PC-9 (cell line): ENCODE measurements at regions not wholly inside any gene's neighbourhood (a gene's known extent, or its start where the extent isn't known, plus 50 kb on each side); places are given as distances from the start of the nearest gene placed in this dataset.
"Not testable (repeated sequence)": the region's sequence is repeated elsewhere in the genome, so short reads cannot be mapped to it uniquely, and the experiment has no call there.

Experiments used
- BruUV-seq: library from RNA; stranded (reverse); fragments of 400-500 nt; replicated peaks from 2 replicates; lab custom pipeline; 2021; lab: Mats Ljungman, UMichigan
- CTCF ChIA-PET: fragments of 300-600 bp; sonication (Branson Sonifier 250); formaldehyde crosslinking; loops from one replicate; lab custom pipeline; 2022; ENCODE audit warnings: antibody characterized with exemption; lab: Charles Lee
- POLR2A ChIA-PET: fragments of 300-600 bp; sonication (Branson Sonifier 250); formaldehyde crosslinking; loops from one replicate; lab custom pipeline; 2022; ENCODE audit warnings: antibody characterized with exemption; ENCODE audit not compliant: unreplicated experiment; lab: Charles Lee
- DNase-seq, 2 experiments: peaks; one replicate each; pipeline versions ENCODE4 v3.0.0 to v3.0.0-alpha.2; 2015 to 2022; ENCODE audit warnings: mixed read lengths in 1 of 2
- H2AFZ ChIP-seq: fragments of 200-600 bp; sonication (generic); 2 replicates; pipeline ENCODE4 v1.8.1; 2017; ENCODE audit warnings: antibody characterized with exemption
- H3F3A ChIP-seq: fragments of 200-600 bp; sonication (generic); 2 replicates; pipeline ENCODE4 v1.8.1; 2017; ENCODE audit warnings: antibody characterized with exemption, mild to moderate bottlenecking, low read depth; ENCODE audit not compliant: insufficient read depth
- H3K27ac ChIP-seq: fragments of 200-600 bp; sonication (generic); 2 replicates; pipeline ENCODE4 v1.6.1; 2016; ENCODE audit warnings: mixed run types
- H3K27me3 ChIP-seq: fragments of 200-600 bp; sonication (generic); 2 replicates; pipeline ENCODE4 v1.6.1; 2016; ENCODE audit warnings: low read depth, mixed run types; ENCODE audit not compliant: insufficient read depth
- H3K36me3 ChIP-seq: fragments of 200-600 bp; sonication (generic); 2 replicates; pipeline ENCODE4 v1.6.1; 2016; ENCODE audit warnings: low read depth, mixed run types
- H3K4me1 ChIP-seq: fragments of 200-600 bp; sonication (generic); replicated peaks from 2 replicates; pipeline ENCODE4 v1.6.1; 2016; ENCODE audit warnings: mixed run types; ENCODE audit not compliant: insufficient read depth
- H3K4me2 ChIP-seq: fragments of 200-600 bp; sonication (generic); 2 replicates; pipeline ENCODE4 v1.6.1; 2017; ENCODE audit warnings: mixed run types
- H3K4me3 ChIP-seq: fragments of 200-600 bp; sonication (generic); 2 replicates; pipeline ENCODE4 v1.6.1; 2016; ENCODE audit warnings: mixed run types
- H3K79me2 ChIP-seq: fragments of 200-600 bp; sonication (generic); 2 replicates; pipeline ENCODE4 v1.6.1; 2017; ENCODE audit warnings: low read depth, mixed run types
- H3K9me2 ChIP-seq: fragments of 200-600 bp; sonication (generic); 2 replicates; pipeline ENCODE4 v1.8.1; 2017; ENCODE audit warnings: mild to moderate bottlenecking; ENCODE audit not compliant: insufficient read depth
- H3K9me3 ChIP-seq: fragments of 200-600 bp; sonication (generic); 2 replicates; pipeline ENCODE4 v1.8.1; 2016; ENCODE audit warnings: low read depth; ENCODE audit not compliant: insufficient read depth
- H4K20me1 ChIP-seq: fragments of 200-600 bp; sonication (generic); 2 replicates; pipeline ENCODE4 v1.8.1; 2017; ENCODE audit not compliant: insufficient read depth
- EZH2 ChIP-seq: fragments of 200-600 bp; sonication (generic); IDR thresholded peaks from 2 replicates; pipeline ENCODE4 v1.8.0; 2017; ENCODE audit warnings: antibody characterized with exemption, low read depth
- intact Hi-C: fragments of 100-400 bp; cut with micrococcal nuclease; formaldehyde crosslinking; loops from one replicate; pipeline ENCODE4 v1.10.0; 2022; ENCODE audit not compliant: unreplicated experiment
- TF ChIP-seq, protein P1 (sequence below): fragments of 200-600 bp; sonication (generic); conservative IDR thresholded peaks from 2 replicates; pipeline ENCODE4 v1.6.1; 2017; ENCODE audit warnings: mixed run types, antibody characterized with exemption, mild to moderate bottlenecking, moderate library complexity

DNA sequence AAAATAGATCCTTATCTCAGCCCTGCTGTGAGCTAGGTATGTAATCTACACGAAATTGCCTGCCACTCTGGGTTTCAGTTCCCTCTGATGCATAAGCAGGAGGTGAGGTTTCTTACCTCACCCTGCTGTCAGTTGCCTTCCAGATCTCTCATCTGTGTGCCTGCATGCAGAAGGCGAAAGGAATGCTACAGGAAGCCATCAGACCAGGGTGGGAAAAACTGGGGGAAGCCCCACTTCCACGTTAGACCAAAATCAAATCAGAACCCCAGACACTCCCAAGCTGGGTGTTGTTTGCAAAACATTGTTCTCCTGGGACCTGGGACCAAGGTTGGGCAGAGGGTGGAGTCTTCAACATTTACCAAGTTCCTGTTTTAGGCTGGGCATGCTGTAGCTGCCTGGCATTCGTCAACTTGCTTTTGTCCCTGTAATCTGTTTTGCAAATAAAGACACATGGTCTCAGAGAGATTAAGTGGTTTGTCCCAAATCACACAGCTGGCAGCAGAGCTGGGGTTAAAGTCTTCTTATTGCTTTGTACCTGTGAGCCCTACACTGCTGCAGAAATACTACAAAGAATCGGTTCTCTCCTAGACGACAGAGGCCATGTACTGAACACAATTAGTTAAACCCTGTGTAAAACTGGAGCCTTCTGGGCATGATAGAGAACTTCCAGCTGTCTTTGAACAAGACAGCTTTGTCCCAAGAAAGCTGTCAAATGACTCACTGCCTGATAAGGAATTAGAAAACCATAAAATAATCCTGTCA, 389.7 kb upstream of the RUNX1 start:
- TF ChIP-seq, protein P1, sequence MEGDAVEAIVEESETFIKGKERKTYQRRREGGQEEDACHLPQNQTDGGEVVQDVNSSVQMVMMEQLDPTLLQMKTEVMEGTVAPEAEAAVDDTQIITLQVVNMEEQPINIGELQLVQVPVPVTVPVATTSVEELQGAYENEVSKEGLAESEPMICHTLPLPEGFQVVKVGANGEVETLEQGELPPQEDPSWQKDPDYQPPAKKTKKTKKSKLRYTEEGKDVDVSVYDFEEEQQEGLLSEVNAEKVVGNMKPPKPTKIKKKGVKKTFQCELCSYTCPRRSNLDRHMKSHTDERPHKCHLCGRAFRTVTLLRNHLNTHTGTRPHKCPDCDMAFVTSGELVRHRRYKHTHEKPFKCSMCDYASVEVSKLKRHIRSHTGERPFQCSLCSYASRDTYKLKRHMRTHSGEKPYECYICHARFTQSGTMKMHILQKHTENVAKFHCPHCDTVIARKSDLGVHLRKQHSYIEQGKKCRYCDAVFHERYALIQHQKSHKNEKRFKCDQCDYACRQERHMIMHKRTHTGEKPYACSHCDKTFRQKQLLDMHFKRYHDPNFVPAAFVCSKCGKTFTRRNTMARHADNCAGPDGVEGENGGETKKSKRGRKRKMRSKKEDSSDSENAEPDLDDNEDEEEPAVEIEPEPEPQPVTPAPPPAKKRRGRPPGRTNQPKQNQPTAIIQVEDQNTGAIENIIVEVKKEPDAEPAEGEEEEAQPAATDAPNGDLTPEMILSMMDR, result no peak
- no peak for TF ChIP-seq EZH2
- intact Hi-C loops, result no loop called here
- Histone ChIP-seq H3K4me2 (no peak overlapping the region), H3K27me3 (no peaks in the 10 kb centered on the region), H3K9me3 (0 out of 2 replicates have a peak, but pooled peaks cover 3% of the 10 kb centered on the region), H3F3A (no peaks in the 10 kb centered on the region), H4K20me1 (no peaks in the 10 kb centered on the region), H3K36me3 (no peaks in the 10 kb centered on the region), H3K79me2 (no peaks in the 10 kb centered on the region), H3K4me1 (no peaks in the 10 kb centered on the region), H3K9me2 (no peaks in the 10 kb centered on the region), H3K4me3 (no peak overlapping the region), H2AFZ (no peak overlapping the region), H3K27ac (no peak overlapping the region)
- CTCF ChIA-PET, result no interaction called here
- no TSS peak for BruUV-seq
- no peak for DNase-seq
- POLR2A ChIA-PET, result interaction anchor here (0.7 kb wide), 1 partner anchor 233 kb away, joined by 4 read pairs; no protein-coding TSS in a partner anchor

DNA sequence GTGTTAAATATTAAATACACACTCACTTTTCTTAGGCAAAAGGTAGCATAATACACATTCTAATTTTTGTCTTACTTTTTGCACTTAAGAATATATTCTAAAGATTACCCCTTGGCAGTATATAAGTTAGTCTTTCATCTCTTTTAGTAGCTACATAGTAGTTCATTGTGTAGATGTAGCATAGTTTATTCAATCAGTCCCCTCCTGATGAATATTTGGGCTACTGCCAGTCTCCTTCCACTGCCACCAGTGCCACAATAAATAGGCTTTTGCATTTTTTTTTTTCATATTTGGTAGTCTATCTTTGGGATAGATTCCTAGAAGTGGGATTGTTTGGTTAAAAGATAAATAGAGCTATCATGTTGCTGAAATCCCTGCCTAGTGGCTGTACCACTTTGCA, 388.8 kb upstream of the RUNX1 start:
- BruUV-seq, result no TSS peak
- H2AFZ ChIP-seq, result no peak overlapping the region
- no peak overlapping the region for H3K4me2 ChIP-seq
- ChIA-PET POLR2A (interaction anchor here (0.7 kb wide), 1 partner anchor 232 kb away, joined by 4 read pairs; no protein-coding TSS in a partner anchor), CTCF (interaction anchor here (0.5 kb wide), 1 partner anchor 495 kb away, joined by 3 read pairs; no protein-coding TSS in a partner anchor)
- no peaks in the 10 kb centered on the region for H3K27me3 ChIP-seq
- no peaks in the 10 kb centered on the region for H3K9me2 ChIP-seq
- no peaks in the 10 kb centered on the region for H3K36me3 ChIP-seq
- H3K27ac ChIP-seq, result no peak overlapping the region
- TF ChIP-seq, protein P1, result no peak
- TF ChIP-seq EZH2, result no peak
- H3F3A ChIP-seq, result no peaks in the 10 kb centered on the region
- H4K20me1 ChIP-seq, result no peaks in the 10 kb centered on the region
- no peak for DNase-seq
- 0 out of 2 replicates have a peak, but pooled peaks cover 3% of the 10 kb centered on the region for H3K9me3 ChIP-seq
- no peak overlapping the region for H3K4me3 ChIP-seq
- no peaks in the 10 kb centered on the region for H3K79me2 ChIP-seq
- intact Hi-C loops, result no loop called here
- no peaks in the 10 kb centered on the region for H3K4me1 ChIP-seq

DNA sequence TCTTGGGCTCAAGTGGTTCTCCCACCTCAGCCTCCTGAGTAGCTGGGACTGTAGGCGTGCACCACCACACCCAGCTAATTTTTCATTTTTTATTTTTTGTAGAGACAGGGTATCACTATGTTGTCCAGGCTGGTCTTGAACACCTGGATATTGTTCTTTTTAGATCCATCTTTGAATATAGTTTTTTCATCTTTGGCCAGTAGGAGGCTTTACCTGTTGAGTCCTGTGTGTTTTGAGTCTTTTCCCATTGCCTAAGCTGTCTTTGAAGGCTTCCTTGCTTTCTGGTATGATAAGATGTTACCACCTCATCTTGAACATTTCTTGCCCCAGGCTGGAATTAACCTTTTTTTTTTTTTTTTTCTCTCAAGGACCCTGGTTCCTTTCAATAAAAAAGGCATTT, 387.8 kb upstream of the RUNX1 start:
- H3K9me2 ChIP-seq, result no peaks in the 10 kb centered on the region
- no peak overlapping the region for H3K27ac ChIP-seq
- no peaks in the 10 kb centered on the region for H4K20me1 ChIP-seq
- intact Hi-C loops, result no loop called here
- ChIA-PET CTCF (no interaction called here), POLR2A (interaction anchor here (0.7 kb wide), 1 partner anchor 56 kb away, joined by 5 read pairs; no protein-coding TSS in a partner anchor)
- H3K4me1 ChIP-seq, result no peaks in the 10 kb centered on the region
- H3K36me3 ChIP-seq, result no peaks in the 10 kb centered on the region
- H3K4me3 ChIP-seq, result no peak overlapping the region
- no peaks in the 10 kb centered on the region for H3K27me3 ChIP-seq
- 0 out of 2 replicates have a peak, but pooled peaks cover 3% of the 10 kb centered on the region for H3K9me3 ChIP-seq
- no peak overlapping the region for H2AFZ ChIP-seq
- no peaks in the 10 kb centered on the region for H3K79me2 ChIP-seq
- TF ChIP-seq, protein P1, result no peak
- TF ChIP-seq EZH2, result no peak
- no peak for DNase-seq
- BruUV-seq, result no TSS peak
- H3K4me2 ChIP-seq, result no peak overlapping the region
- no peaks in the 10 kb centered on the region for H3F3A ChIP-seq

DNA sequence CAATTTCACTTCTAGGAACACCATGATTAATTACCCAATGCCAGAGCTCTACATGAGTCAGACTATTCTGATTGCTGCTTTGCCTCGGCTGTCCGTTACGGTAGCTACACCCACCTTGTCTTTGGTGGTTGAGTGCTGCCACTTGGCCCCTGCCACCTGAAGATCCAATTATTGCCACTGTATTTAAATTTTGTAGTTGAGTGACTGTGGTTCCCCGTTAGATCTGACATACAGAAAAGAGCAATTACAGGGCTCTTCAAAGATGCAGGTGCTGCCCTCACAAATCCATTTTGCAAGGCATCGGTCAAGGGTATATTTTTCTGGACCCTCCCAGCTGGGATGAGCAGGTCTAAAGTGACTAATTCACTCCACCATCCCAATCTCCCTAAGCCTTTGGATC, 383.5 kb upstream of the RUNX1 start:
- H3K4me3 ChIP-seq, H3K9me3 ChIP-seq, H3K27me3 ChIP-seq, POLR2A ChIA-PET, BruUV-seq, H4K20me1 ChIP-seq, H3K4me2 ChIP-seq, H3F3A ChIP-seq, CTCF ChIA-PET, H3K9me2 ChIP-seq, H3K36me3 ChIP-seq, H3K4me1 ChIP-seq, intact Hi-C loops, H3K27ac ChIP-seq, DNase-seq, H2AFZ ChIP-seq, H3K79me2 ChIP-seq: not testable (repeated sequence)
